ENCODE measurements at regions not wholly inside any gene's neighbourhood (a gene's known extent, or its start where the extent isn't known, plus 50 kb on each side); places are given as distances from the start of the nearest gene placed in this dataset.

DNA sequence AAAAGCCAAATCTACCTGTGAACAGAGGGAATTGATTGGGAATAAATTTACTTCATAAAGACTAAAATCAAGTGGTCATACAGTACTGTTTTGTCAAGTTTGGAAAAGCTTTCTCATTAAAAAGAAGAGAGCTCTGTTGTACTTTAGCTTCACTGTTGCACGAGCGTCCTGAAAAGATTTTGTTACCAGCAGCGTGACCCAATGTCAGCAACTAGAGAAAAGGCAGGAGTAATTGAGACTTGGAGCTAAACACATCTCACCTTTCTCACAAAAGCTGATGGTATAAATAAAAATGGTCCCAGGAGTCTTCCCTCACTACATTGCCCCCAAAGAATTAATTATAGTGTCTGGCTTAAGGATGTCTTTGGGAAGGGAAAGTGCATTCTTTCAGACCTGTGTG, 613.7 kb downstream of the OLFM4 start:
- no peak overlapping the region for H3K27ac ChIP-seq
- no peak overlapping the region for H2AFZ ChIP-seq
- no peaks in the 10 kb centered on the region for H3K36me3 ChIP-seq (ENCODE audit: control insufficient read depth, insufficient read depth, low read length)
- no peak overlapping the region for H3K4me3 ChIP-seq (ENCODE audit: low read depth, low read length)
- H3K79me2 ChIP-seq: no peaks in the 10 kb centered on the region
- TF ChIP-seq, protein P1, sequence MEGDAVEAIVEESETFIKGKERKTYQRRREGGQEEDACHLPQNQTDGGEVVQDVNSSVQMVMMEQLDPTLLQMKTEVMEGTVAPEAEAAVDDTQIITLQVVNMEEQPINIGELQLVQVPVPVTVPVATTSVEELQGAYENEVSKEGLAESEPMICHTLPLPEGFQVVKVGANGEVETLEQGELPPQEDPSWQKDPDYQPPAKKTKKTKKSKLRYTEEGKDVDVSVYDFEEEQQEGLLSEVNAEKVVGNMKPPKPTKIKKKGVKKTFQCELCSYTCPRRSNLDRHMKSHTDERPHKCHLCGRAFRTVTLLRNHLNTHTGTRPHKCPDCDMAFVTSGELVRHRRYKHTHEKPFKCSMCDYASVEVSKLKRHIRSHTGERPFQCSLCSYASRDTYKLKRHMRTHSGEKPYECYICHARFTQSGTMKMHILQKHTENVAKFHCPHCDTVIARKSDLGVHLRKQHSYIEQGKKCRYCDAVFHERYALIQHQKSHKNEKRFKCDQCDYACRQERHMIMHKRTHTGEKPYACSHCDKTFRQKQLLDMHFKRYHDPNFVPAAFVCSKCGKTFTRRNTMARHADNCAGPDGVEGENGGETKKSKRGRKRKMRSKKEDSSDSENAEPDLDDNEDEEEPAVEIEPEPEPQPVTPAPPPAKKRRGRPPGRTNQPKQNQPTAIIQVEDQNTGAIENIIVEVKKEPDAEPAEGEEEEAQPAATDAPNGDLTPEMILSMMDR (IDR thresholded peaks at IDR 0.05): no peak
- no peak overlapping the region for H3K4me2 ChIP-seq (ENCODE audit: low read length)
- no peaks in the 10 kb centered on the region for H3K27me3 ChIP-seq (ENCODE audit: control insufficient read depth, insufficient read depth, low read length)
- no peaks in the 10 kb centered on the region for H3K4me1 ChIP-seq
- H3K9me3 ChIP-seq (ENCODE audit: control insufficient read depth, low read length): no peaks in the 10 kb centered on the region
- no peak overlapping the region for H3K9ac ChIP-seq

DNA sequence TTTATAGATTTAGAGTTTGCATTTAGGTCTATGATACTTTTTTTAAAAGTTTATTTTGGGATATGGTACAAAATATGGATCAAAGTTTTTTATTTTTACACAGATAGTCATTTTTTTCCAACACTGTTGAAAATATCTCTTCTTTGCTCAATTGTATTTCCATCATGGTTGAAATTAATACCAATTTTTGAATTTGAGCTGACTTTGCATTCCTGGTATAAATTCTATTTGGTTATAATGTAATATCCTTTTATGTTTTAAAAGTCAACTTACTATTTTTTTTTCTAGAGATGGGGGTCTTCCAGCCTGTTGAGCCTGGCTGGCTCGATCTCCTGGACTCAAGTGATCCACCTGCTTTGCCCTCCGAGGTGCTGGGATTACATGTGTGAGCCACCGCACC, 620.1 kb downstream of the OLFM4 start:
- no peak overlapping the region for H3K4me2 ChIP-seq (ENCODE audit: low read length)
- H3K79me2 ChIP-seq: no peaks in the 10 kb centered on the region
- TF ChIP-seq, protein P1 (IDR thresholded peaks at IDR 0.05): no peak
- no peak overlapping the region for H3K27ac ChIP-seq
- H2AFZ ChIP-seq: no peak overlapping the region
- no peaks in the 10 kb centered on the region for H3K4me1 ChIP-seq
- no peaks in the 10 kb centered on the region for H3K27me3 ChIP-seq (ENCODE audit: control insufficient read depth, insufficient read depth, low read length)
- H3K36me3 ChIP-seq (ENCODE audit: control insufficient read depth, insufficient read depth, low read length): no peaks in the 10 kb centered on the region
- no peak overlapping the region for H3K4me3 ChIP-seq (ENCODE audit: low read depth, low read length)
- H3K9ac ChIP-seq: no peak overlapping the region
- H3K9me3 ChIP-seq (ENCODE audit: control insufficient read depth, low read length): no peaks in the 10 kb centered on the region

DNA sequence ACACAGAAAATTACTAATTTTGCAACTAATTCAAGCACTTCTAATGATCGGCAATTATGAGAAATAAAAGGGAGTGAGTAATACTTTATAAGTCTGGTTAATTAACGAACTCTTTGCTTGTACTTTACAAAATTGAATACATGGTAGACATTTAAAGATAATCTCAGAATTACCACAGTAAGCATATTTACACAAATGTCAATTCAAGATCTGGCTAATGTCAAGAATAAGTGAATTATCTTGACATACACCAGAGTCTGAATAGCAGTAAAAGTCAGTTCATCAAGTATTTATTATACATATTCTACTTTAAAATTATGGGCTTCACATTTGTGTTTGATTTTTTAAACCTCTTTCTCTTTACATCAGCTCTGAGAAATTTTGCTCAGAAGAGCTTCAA, 643.4 kb downstream of the OLFM4 start:
- Histone ChIP-seq H3K4me2 (ENCODE audit: low read length) (no peak overlapping the region), H3K79me2 (no peaks in the 10 kb centered on the region), H3K27me3 (ENCODE audit: control insufficient read depth, insufficient read depth, low read length) (no peaks in the 10 kb centered on the region), H3K9ac (no peak overlapping the region), H3K27ac (no peak overlapping the region), H2AFZ (no peak overlapping the region), H3K9me3 (ENCODE audit: control insufficient read depth, low read length) (no peaks in the 10 kb centered on the region), H3K4me1 (no peaks in the 10 kb centered on the region), H3K4me3 (ENCODE audit: low read depth, low read length) (no peak overlapping the region), H3K36me3 (ENCODE audit: control insufficient read depth, insufficient read depth, low read length) (no peaks in the 10 kb centered on the region)
- TF ChIP-seq, protein P1 (IDR thresholded peaks at IDR 0.05): no peak

GRCh38 chr13:53683146-53683545, 654.5 kb downstream of the OLFM4 start:
- H3K9ac ChIP-seq: no peak overlapping the region
- no peak overlapping the region for H3K27ac ChIP-seq
- no peaks in the 10 kb centered on the region for H3K27me3 ChIP-seq (ENCODE audit: control insufficient read depth, insufficient read depth, low read length)
- no peaks in the 10 kb centered on the region for H3K4me1 ChIP-seq
- TF ChIP-seq, protein P1 (IDR thresholded peaks at IDR 0.05): no peak
- H3K4me3 ChIP-seq (ENCODE audit: low read depth, low read length): no peak overlapping the region
- no peak overlapping the region for H2AFZ ChIP-seq
- no peaks in the 10 kb centered on the region for H3K36me3 ChIP-seq (ENCODE audit: control insufficient read depth, insufficient read depth, low read length)
- H3K9me3 ChIP-seq (ENCODE audit: control insufficient read depth, low read length): no peaks in the 10 kb centered on the region
- no peak overlapping the region for H3K4me2 ChIP-seq (ENCODE audit: low read length)
- no peaks in the 10 kb centered on the region for H3K79me2 ChIP-seq

DNA sequence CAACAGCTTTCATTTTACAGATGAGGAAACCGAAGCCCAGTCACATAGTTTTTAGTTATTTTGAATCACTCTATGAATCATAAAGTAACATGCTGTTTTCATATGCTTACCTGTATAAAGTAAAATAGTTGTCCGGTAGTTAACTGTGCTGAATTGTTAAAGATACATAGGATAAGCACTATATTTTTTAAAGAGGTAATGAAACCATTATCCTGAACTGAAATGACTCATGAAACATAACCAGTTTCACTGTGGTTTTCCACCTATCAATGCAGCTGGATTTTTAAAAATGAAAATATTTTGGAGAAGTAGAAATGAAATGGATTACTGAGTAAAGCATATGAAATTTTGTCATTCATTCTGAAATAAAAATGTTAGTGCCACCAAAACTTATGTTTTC, 655.0 kb downstream of the OLFM4 start:
- no peaks in the 10 kb centered on the region for H3K4me1 ChIP-seq
- H3K79me2 ChIP-seq: no peaks in the 10 kb centered on the region
- no peaks in the 10 kb centered on the region for H3K36me3 ChIP-seq (ENCODE audit: control insufficient read depth, insufficient read depth, low read length)
- H3K9me3 ChIP-seq (ENCODE audit: control insufficient read depth, low read length): no peaks in the 10 kb centered on the region
- H3K4me2 ChIP-seq (ENCODE audit: low read length): no peak overlapping the region
- TF ChIP-seq, protein P1 (IDR thresholded peaks at IDR 0.05): no peak
- H2AFZ ChIP-seq: no peak overlapping the region
- no peak overlapping the region for H3K9ac ChIP-seq
- no peak overlapping the region for H3K4me3 ChIP-seq (ENCODE audit: low read depth, low read length)
- H3K27me3 ChIP-seq (ENCODE audit: control insufficient read depth, insufficient read depth, low read length): no peaks in the 10 kb centered on the region
- H3K27ac ChIP-seq: no peak overlapping the region
